ENCODE measurements at regions not wholly inside any gene's neighbourhood (a gene's known extent, or its start where the extent isn't known, plus 50 kb on each side); places are given as distances from the start of the nearest gene placed in this dataset.

- intact Hi-C loops (cut with micrococcal nuclease), result no loop called here
- no TSS peak for BruUV-seq (replicated peaks)
- POLR2A ChIA-PET, result no interaction called here
- dilution Hi-C loops (cut with MboI; ENCODE audit: extremely low pct_ligation_motif_present, low sequenced_read_pairs), result no loop called here
- DNase-seq (ENCODE audit: low read depth, low spot score) (no peak), FAIRE-seq (no peak)
- Histone ChIP-seq H4K20me1 (replicated peaks; ENCODE audit: control insufficient read depth, extremely low read depth, insufficient read depth, low read length) (no peaks in the 10 kb centered on the region), H3K79me2 (ENCODE audit: control insufficient read depth, insufficient read depth, low read length) (no peaks in the 10 kb centered on the region), H3K27ac (ENCODE audit: insufficient read depth, low read depth, low read length) (no peak overlapping the region), H3K4me3 (replicated peaks in 1 of 3; ENCODE audit: insufficient read depth in 1 of 3, low read depth in 1 of 3, low read length in 3 of 3) (no peak overlapping the region), H3K9ac (replicated peaks; ENCODE audit: extremely low read depth, insufficient read depth, low read length) (no peak overlapping the region), H3K27me3 (ENCODE audit: control insufficient read depth in 2 of 2, insufficient read depth in 2 of 2, low read length in 2 of 2) (no peaks in the 10 kb centered on the region), H3K36me3 (ENCODE audit: control insufficient read depth in 2 of 2, extremely low read depth in 1 of 2, insufficient read depth in 2 of 2, low read length in 2 of 2) (no peaks in the 10 kb centered on the region), H3K4me2 (ENCODE audit: insufficient read depth, low read length) (no peak overlapping the region), H3K9me3 (replicated peaks; ENCODE audit: control insufficient read depth, insufficient read depth, low read length) (no peaks in the 10 kb centered on the region), H3K4me1 (ENCODE audit: control insufficient read depth, extremely low read depth, insufficient read depth, low read length) (peaks cover 2% of the 10 kb centered on the region), H2AFZ (ENCODE audit: low read depth, low read length) (no peak overlapping the region), H3K9me1 (replicated peaks; ENCODE audit: control insufficient read depth, extremely low read depth, insufficient read depth, low read length) (no peaks in the 10 kb centered on the region)
- TF ChIP-seq MAX (IDR thresholded peaks at IDR 0.05; ENCODE audit: insufficient read depth, insufficient read length) (no peak), GATA2 (IDR thresholded peaks at IDR 0.05; ENCODE audit: insufficient read depth, insufficient read length, low read depth, low read length) (no peak), FOS (IDR thresholded peaks at IDR 0.05; ENCODE audit: borderline replicate concordance, insufficient read depth, low read length) (no peak), JUN (IDR thresholded peaks at IDR 0.05; ENCODE audit: borderline replicate concordance, insufficient read depth, insufficient read length, low read depth) (no peak), MYC (IDR thresholded peaks at IDR 0.05; ENCODE audit: low read depth, low read length) (no peak), EZH2 (IDR thresholded peaks at IDR 0.05; ENCODE audit: borderline replicate concordance, low read depth, low read length, severe bottlenecking) (no peak), POLR2A (IDR thresholded peaks at IDR 0.05; ENCODE audit: low read depth, low read length) (no peak), CTCF (IDR thresholded peaks at IDR 0.05; ENCODE audit: extremely low read depth in 1 of 2, insufficient read depth in 1 of 2, low read depth in 1 of 2, low read length in 2 of 2) (no peak), POLR2AphosphoS5 (IDR thresholded peaks at IDR 0.05; ENCODE audit: insufficient read depth, low read depth, low read length) (no peak)
- CTCF ChIA-PET, result interaction anchor here (0.9 to 2.0 kb wide), 6 partner anchors 9 to 109 kb away, joined by 3 to 8 read pairs (median 4); no protein-coding TSS in a partner anchor
Observed at GRCh38 chr4:20529691-20530090, 170.6 kb upstream of the PACRGL start.

All from endothelial cell of umbilical vein (primary cell).